ENCODE measurements at regions not wholly inside any gene's neighbourhood (a gene's known extent, or its start where the extent isn't known, plus 50 kb on each side); places are given as distances from the start of the nearest gene placed in this dataset.

GRCh38 chr4:85222561-85222960 is 252.4 kb upstream of the ARHGAP24 start:
- no peak for FAIRE-seq

GRCh38 chr4:85228264-85228663 is 246.7 kb upstream of the ARHGAP24 start:
- TF ChIP-seq TAF1 (IDR thresholded peaks at IDR 0.05; ENCODE audit: borderline replicate concordance, low read depth, low read length), result no peak
- no peak for DNase-seq (ENCODE audit: insufficient read length)
- no peak for FAIRE-seq

More at GRCh38 chr4:85222561-85222960, 252.4 kb upstream of the ARHGAP24 start:
- TF ChIP-seq TAF1 (IDR thresholded peaks at IDR 0.05; ENCODE audit: borderline replicate concordance, low read depth, low read length) (no peak), POLR2A (IDR thresholded peaks at IDR 0.05; ENCODE audit: low read depth, low read length) (no peak), POLR2AphosphoS5 (IDR thresholded peaks at IDR 0.05; ENCODE audit: low read depth, low read length) (no peak)
- no peak for DNase-seq (ENCODE audit: insufficient read length)

GRCh38 chr4:85233516-85233915 is 241.4 kb upstream of the ARHGAP24 start:
- no peak for DNase-seq (ENCODE audit: insufficient read length)
- FAIRE-seq, result no peak
- TF ChIP-seq POLR2AphosphoS5 (IDR thresholded peaks at IDR 0.05; ENCODE audit: low read depth, low read length), result no peak
- TF ChIP-seq POLR2A (IDR thresholded peaks at IDR 0.05; ENCODE audit: low read depth, low read length), result no peak
- no peak for TF ChIP-seq TAF1 (IDR thresholded peaks at IDR 0.05; ENCODE audit: borderline replicate concordance, low read depth, low read length)

GRCh38 chr4:85243857-85244256 is 231.1 kb upstream of the ARHGAP24 start:
- FAIRE-seq, result no peak
- DNase-seq (ENCODE audit: insufficient read length), result no peak
- no peak for TF ChIP-seq TAF1 (IDR thresholded peaks at IDR 0.05; ENCODE audit: borderline replicate concordance, low read depth, low read length)
- no peak for TF ChIP-seq POLR2A (IDR thresholded peaks at IDR 0.05; ENCODE audit: low read depth, low read length)
- no peak for TF ChIP-seq POLR2AphosphoS5 (IDR thresholded peaks at IDR 0.05; ENCODE audit: low read depth, low read length)

- TF ChIP-seq TAF1 (IDR thresholded peaks at IDR 0.05; ENCODE audit: borderline replicate concordance, low read depth, low read length) (no peak), POLR2AphosphoS5 (IDR thresholded peaks at IDR 0.05; ENCODE audit: low read depth, low read length) (no peak), POLR2A (IDR thresholded peaks at IDR 0.05; ENCODE audit: low read depth, low read length) (no peak)
- FAIRE-seq, result no peak
- no peak for DNase-seq (ENCODE audit: insufficient read length)
These were observed 230.3 kb upstream of the ARHGAP24 start for GRCh38 chr4:85244638-85245037.

GRCh38 chr4:85246055-85246454 is 228.9 kb upstream of the ARHGAP24 start:
- FAIRE-seq, result no peak
- TF ChIP-seq POLR2AphosphoS5 (IDR thresholded peaks at IDR 0.05; ENCODE audit: low read depth, low read length), result no peak
- no peak for TF ChIP-seq TAF1 (IDR thresholded peaks at IDR 0.05; ENCODE audit: borderline replicate concordance, low read depth, low read length)
- TF ChIP-seq POLR2A (IDR thresholded peaks at IDR 0.05; ENCODE audit: low read depth, low read length), result no peak

GRCh38 chr4:85250852-85251251 is 224.1 kb upstream of the ARHGAP24 start:
- DNase-seq (ENCODE audit: insufficient read length) (no peak), FAIRE-seq (no peak)
- TF ChIP-seq POLR2AphosphoS5 (IDR thresholded peaks at IDR 0.05; ENCODE audit: low read depth, low read length) (no peak), POLR2A (IDR thresholded peaks at IDR 0.05; ENCODE audit: low read depth, low read length) (no peak), TAF1 (IDR thresholded peaks at IDR 0.05; ENCODE audit: borderline replicate concordance, low read depth, low read length) (no peak)

More at GRCh38 chr4:85246055-85246454, 228.9 kb upstream of the ARHGAP24 start:
- DNase-seq (ENCODE audit: insufficient read length), result no peak

- TF ChIP-seq POLR2A (IDR thresholded peaks at IDR 0.05; ENCODE audit: low read depth, low read length) (no peak), POLR2AphosphoS5 (IDR thresholded peaks at IDR 0.05; ENCODE audit: low read depth, low read length) (no peak)
- FAIRE-seq (no peak), DNase-seq (ENCODE audit: insufficient read length) (no peak)
These were observed 217.1 kb upstream of the ARHGAP24 start for GRCh38 chr4:85257817-85258370.

GRCh38 chr4:85260064-85260463 is 214.9 kb upstream of the ARHGAP24 start:
- TF ChIP-seq POLR2AphosphoS5 (IDR thresholded peaks at IDR 0.05; ENCODE audit: low read depth, low read length), result no peak
- TF ChIP-seq TAF1 (IDR thresholded peaks at IDR 0.05; ENCODE audit: borderline replicate concordance, low read depth, low read length), result no peak
- no peak for TF ChIP-seq POLR2A (IDR thresholded peaks at IDR 0.05; ENCODE audit: low read depth, low read length)
- FAIRE-seq, result no peak
- DNase-seq (ENCODE audit: insufficient read length), result no peak

- FAIRE-seq (no peak), DNase-seq (ENCODE audit: insufficient read length) (no peak)
- TF ChIP-seq POLR2AphosphoS5 (IDR thresholded peaks at IDR 0.05; ENCODE audit: low read depth, low read length), result no peak
- TF ChIP-seq TAF1 (IDR thresholded peaks at IDR 0.05; ENCODE audit: borderline replicate concordance, low read depth, low read length), result no peak
- no peak for TF ChIP-seq POLR2A (IDR thresholded peaks at IDR 0.05; ENCODE audit: low read depth, low read length)
These were observed 209.7 kb upstream of the ARHGAP24 start for GRCh38 chr4:85265234-85265633.

GRCh38 chr4:85268188-85268587 is 206.8 kb upstream of the ARHGAP24 start:
- FAIRE-seq (no peak), DNase-seq (ENCODE audit: insufficient read length) (no peak)
- TF ChIP-seq TAF1 (IDR thresholded peaks at IDR 0.05; ENCODE audit: borderline replicate concordance, low read depth, low read length), result no peak
- TF ChIP-seq POLR2AphosphoS5 (IDR thresholded peaks at IDR 0.05; ENCODE audit: low read depth, low read length), result no peak
- TF ChIP-seq POLR2A (IDR thresholded peaks at IDR 0.05; ENCODE audit: low read depth, low read length), result no peak

- no peak for FAIRE-seq
- no peak for TF ChIP-seq POLR2AphosphoS5 (IDR thresholded peaks at IDR 0.05; ENCODE audit: low read depth, low read length)
- TF ChIP-seq TAF1 (IDR thresholded peaks at IDR 0.05; ENCODE audit: borderline replicate concordance, low read depth, low read length), result no peak
- no peak for TF ChIP-seq POLR2A (IDR thresholded peaks at IDR 0.05; ENCODE audit: low read depth, low read length)
- no peak for DNase-seq (ENCODE audit: insufficient read length)
These were observed 206.0 kb upstream of the ARHGAP24 start for GRCh38 chr4:85268961-85269360.

GRCh38 chr4:85274955-85275354 is 200.0 kb upstream of the ARHGAP24 start:
- TF ChIP-seq POLR2AphosphoS5 (IDR thresholded peaks at IDR 0.05; ENCODE audit: low read depth, low read length) (no peak), POLR2A (IDR thresholded peaks at IDR 0.05; ENCODE audit: low read depth, low read length) (no peak), TAF1 (IDR thresholded peaks at IDR 0.05; ENCODE audit: borderline replicate concordance, low read depth, low read length) (no peak)
- FAIRE-seq, result no peak

More at GRCh38 chr4:85274955-85275354, 200.0 kb upstream of the ARHGAP24 start:
- no peak for DNase-seq (ENCODE audit: insufficient read length)

All from GM12892 (cell line).